Dermis blood vessel endothelial cell (primary cell): ENCODE measurements at regions not wholly inside any gene's neighbourhood (a gene's known extent, or its start where the extent isn't known, plus 50 kb on each side); places are given as distances from the start of the nearest gene placed in this dataset.

Source experiments
- DNase-seq: peaks from one replicate; pipeline ENCODE4 v3.0.0; 2010

DNA sequence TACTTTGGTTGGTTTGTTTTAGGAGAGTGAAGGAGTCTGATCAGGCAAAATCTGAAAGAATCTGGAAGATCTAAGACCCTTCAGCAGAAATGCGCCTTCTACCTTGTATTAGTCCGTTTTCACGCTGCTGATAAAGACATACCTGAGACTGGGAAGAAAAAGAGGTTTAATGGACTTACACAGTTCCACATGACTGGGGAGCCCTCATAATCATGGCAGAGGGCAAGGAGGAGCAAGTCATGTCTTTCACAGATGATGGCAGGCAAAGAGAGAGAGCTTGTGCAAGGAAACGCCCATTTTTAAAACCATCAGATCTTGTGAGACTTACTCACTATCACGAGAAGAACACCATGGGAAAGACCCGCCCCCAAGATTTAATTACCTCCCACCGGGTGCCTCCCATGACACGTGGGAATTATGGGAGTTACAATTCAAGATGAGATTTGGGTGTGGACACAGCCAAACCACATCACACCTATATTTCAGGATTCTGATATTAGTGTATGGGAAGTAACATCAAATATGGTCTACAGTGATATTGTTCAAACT, 99.3 kb downstream of the GLUL start:
- DNase-seq, result no peak

DNA sequence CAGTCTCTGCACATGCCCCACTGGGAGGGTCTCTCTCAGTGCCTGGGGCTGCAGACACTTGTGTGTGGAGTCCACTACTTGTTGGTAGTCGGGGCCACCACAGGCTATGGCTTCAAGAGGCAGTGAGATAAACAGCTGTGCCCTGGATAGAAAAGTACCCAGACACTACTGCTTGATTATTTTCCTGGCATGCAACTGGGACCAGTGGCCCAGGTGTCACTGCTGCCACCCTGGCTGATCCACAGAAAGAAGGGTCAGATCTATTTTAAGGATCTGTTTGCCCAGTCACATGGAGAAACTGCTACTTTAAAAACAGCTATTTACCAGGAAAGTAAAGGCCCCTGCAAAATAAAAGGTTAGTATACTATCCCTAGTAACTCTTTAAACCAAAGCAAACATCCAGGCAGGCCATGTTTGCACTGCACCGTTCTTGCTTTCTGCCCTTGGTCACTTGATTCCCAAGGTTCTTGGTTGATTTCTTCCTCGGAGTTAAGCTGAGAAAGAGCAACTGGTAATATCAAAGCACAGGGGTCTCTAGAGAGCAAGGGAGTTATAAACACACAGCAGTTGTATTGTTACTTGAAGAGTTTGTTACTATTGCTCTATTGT, 99.9 kb downstream of the GLUL start:
- DNase-seq, result no peak

DNA sequence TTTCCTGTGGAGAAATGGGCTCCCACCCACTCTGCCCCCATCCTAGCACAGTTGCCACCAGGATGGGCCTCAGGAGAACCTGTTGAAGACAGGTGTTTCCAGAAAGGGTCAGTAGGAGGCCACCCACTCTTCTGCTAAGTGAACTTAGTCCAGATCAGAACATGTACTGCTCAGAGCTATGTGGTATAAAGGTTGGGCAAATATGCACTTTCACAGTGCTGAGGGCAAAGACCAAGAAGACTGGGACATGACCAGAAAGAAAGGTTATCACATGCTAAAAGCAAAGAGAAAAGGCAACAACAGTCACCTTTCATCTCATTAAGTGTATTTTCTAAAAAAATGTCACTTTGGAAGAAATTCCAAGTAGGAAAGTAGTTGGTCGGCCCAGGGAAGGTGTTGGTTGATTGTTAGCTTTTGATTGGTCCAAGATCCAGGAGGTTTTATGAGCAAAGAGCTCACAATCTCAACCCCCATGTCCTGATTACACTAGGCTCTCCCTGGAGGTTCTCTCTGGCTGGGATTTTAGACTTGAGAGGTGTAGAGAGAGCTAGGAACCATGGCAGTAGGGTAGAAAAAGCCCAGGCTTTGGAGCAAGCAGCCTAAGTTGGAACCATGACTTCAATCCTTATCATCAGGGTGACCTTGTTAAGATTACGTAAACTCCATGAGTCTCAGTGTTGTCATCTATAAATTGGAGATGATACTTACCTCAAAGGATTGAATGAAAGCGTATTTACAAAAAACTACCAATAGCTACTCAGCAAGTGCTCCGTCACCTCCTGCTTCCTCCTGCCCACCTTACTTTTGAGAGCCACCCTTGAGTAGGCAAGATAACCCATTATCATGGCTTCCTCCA, 102.6 kb downstream of the GLUL start:
- DNase-seq, result no peak

DNA sequence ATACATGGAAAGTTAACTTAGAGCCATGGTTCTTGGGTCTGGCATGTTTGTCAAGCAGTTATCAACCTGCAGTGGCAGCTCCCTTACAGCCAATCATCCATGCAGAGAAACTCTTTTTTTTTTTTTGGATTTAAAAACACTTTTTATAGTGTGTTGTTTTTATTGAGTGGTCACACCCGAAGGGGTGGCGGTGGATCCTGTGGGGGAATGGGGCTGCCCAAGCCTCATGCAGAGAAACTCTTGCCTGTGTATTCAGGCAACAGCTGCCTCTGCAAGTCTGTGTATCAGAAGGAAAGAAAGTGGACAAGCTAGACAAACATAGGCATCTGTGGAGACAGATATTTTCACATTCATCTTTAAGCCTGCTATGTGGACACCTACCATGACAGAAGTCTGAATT, 104.8 kb downstream of the GLUL start:
- no peak for DNase-seq

DNA sequence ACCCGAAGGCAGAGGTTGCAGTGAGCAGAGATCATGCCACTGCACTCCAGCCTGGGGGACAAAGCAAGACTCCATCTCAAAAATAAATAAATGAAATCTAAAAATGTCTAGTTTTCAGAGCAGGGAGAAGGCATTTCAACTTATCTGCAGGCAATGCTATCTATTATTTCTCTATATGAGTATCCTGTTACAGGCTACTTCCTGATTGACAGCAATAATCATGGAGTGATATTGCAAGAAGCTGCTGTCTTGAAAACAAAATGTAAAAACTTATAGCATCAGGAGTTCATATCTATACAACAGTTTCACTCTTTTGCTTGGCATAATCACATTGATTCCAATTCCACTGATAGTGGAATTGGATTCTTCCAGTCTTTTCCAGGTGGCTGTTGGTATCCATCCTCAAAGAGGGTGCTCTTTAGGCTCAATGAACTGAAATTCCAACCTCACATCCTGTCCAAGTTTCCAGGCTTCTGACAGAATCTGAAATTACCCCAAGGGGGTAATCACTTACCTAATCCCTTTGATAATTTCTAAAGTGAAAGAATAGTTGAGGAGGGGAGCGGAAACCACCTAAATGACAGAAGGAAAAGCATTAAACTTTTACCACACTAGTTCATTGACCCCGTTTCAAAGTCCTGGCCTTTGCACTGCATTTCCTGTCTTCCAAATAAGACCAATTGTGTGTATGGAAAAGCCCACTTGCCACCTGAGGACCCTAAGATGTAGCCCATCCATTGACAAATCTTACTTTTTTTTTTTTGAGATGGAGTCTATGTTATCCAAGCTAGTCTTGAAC, 107.6 kb downstream of the GLUL start:
- no peak for DNase-seq

DNA sequence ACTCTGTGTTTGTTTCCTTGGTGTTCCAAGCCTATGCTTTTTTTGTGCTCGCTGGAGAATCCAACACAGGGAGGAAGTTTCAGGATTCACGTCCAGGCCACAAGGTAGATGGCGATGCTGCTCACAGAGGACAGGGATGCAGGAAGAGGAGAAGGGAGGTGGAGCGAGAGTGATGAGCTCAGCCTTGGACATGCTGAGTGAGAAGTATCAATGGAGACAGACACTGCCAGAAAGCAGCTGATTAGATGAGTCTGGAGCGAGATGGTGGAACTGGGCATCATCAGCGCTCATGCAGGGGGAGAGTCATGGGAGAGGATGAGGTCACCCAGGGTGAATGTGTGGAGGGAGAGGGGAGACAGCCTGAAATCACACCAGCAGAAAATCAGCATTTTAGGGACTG, 110.0 kb downstream of the GLUL start:
- DNase-seq, result no peak

DNA sequence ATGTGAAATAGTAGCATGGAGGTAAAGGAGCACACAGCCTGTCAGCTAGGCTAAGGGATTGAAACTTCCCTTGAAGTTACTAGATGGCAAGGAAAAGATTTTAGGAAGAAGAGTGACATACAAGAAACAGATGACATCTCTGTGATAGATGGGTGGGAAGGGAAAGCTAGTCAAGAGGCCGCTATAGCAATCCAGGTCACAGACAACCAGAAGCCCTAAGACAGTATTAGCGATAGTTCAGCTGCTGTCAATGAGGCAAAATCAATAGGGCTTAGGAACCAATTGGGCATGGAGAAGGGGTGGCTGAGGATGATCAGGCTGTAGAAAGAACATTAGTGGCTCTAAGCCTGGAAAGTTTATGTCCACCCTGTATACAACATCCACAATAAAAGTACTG, 111.1 kb downstream of the GLUL start:
- no peak for DNase-seq

DNA sequence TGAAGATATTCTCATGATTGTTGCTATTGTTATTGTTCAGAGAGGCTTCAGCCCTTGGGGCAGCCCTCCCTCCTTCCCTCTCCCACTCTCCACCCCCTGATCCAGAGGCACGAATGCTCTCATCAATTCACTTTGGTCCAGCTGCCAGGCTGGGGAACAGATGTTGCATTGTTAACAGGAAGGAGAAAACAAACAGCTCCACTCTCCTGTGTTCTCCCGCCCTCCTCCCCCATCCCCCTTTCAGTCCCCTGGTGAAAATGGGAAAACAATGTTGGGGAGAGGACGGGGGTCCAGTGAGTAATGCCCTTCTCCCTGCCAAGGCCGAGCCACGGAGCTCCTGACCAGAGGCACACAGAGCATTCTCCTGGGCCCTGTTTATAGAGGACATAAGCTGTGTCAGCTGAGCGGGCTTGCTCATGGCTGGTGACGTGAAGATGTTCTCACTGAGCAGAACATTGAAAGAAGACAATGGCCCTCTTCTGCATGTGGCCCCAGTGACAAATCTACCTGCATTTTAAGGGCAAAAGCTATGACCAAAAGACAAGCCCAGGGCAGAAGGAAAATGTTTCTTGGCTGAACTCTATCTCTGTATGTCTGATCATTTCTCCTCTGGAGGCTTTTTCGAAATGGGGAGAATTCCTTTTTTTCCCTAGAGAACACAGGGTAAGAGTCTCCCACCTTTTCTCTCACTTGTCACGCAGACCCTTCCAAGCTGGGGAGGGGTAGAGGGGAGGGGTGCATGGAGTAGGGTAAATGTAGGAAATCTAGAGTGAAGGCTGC, 111.7 kb downstream of the GLUL start:
- no peak for DNase-seq

DNA sequence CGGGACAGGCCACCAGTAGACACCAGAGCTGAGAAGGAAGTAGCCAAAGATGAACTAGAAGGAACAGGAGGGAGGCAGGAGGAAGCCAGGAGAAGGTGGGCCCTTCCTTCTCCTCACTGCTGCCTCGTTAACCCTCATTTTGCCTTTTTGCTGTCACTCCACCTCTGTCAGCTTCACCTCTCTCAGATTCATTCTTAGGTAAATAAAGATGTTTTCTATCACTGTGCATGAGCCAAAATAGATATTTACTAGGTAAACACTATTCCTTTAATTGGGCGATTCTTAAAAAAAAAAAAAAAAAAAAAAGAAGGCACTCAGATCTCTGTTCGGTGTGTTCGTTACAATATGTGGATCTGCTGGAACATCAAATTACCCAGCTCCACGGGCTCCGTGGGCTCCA, 112.3 kb downstream of the GLUL start:
- no peak for DNase-seq

DNA sequence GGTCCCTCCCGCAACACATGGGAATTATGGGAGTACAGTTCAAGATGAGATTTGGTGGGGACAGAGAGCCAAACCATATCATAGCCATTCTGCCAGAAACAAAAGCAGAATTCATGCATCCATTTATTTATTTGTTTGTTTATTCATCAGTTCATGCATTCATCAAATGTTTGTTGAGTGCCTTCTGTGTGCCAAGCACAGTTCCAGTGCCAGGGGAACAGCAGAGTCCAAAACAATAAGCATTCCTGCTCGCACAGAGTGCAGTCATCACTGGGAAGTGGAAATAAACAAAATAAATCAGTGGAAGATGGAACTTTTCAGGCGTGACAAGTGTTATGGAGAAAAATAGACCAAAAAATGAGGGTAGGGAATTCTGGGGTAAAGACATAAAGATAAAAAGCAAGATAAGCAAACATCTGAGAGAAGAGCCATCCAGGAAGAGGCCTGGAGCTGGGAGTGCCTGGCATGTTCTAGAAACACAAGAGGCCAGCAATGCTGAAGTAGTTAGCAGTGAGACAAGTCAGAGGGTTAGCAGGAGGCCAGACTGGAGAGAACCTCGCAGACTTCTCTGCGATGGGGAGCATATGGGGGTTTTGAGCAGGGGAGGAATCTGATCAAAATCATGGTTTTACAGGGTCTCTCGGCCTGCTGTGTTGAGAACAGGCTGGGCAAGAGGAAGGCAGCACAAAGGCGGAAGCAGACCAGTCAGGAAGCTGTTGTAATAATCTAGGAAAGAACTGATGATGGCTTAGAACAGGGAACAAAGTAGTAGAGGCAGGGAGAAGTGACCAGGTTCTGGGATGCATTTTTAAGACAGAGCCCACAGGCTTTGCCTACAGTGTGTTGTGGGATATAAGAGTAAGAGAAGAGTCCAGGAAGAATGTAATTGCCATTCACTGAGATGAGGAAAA, 113.2 kb downstream of the GLUL start:
- no peak for DNase-seq

DNA sequence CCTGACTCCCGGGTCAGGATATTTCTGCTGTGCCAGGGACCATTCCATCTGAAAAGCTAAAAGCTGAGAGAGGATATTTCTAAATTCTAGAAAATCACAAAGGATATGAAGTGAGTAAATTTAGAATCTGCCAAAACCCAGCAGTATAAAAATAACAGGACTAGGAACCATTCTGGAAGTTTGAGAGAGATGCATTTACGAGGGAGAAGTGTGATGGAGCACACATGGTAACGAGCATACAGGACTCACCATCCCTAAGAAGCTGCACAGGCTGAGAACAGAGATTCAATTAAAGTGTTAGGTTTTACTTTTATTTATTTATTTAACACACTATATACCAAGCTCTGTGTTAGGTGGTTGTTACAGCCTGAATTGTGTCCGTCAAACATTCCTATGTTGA, 116.3 kb downstream of the GLUL start:
- no peak for DNase-seq

DNA sequence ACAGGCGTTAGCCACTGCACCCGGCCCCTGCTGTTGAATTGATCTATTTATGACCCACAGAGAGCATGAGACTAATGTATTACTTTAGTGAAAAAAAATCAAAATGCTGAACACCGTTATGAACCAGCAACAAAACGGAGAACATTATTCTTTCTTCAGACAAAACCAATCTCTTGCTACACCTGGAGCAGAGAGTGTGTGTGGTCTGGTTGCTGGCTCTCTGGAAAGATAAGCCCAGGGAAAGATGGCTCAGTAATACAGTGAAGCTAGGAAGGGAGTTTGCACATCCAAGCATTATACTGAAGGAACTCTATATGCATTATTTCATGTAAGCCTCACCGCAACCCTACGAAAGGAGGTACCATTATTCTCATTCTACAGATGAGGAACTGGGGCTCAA, 117.0 kb downstream of the GLUL start:
- no peak for DNase-seq

DNA sequence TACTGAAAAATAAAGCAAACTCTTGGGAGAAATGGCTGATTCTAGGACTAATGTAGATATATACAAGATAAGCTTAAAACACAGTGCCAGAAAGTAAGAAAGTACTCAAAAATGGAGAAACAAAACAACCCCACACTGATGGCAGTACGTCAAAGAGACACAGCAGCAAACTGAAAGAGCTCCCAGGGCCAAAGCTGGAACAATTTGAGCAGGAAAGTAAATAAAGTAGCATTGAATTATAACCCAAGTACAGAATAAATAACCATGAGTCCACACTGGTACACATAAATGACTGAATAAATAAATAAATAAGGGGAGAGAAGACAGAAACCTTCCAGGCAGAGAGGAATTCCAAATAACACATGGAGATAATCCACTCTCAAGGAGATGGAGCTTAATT, 120.9 kb downstream of the GLUL start:
- DNase-seq, result no peak

DNA sequence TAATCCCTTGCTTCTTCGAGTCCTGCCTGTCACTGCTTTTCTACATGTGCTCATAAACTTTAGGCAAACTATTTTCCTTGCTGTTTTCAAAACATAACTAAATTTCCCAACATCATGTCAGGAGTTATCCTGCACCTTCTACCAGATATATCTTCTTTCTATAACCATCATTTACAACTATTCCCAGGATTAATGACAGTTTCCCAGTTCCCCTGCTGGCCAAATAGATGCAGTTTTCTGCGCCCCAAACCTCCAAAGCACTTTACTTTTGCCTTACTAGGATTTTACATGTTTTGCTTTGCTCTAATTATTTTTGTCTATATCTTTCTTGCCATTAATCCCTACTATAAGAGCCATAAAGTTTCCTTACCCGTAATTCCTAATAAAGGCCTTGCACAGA, 122.5 kb downstream of the GLUL start:
- no peak for DNase-seq

DNA sequence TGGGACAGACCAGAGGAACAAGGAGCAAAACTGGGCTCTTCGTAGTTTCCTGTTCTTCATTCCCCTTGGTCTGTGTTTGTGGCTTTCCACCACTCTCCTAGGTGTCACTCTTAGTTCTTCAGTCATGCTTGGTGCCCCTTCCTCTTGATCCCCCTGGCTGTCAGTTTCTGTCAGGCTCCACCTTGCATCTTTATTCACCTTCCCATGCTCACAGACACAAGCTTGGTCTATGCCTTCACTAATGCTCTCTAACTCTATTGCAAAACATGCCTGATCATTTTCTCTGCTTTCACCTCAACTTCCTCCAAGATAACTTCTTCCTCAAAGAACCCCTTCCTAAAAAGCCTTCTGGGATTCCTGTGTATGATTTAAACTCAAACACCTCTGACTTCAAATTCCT, 122.9 kb downstream of the GLUL start:
- DNase-seq, result no peak

DNA sequence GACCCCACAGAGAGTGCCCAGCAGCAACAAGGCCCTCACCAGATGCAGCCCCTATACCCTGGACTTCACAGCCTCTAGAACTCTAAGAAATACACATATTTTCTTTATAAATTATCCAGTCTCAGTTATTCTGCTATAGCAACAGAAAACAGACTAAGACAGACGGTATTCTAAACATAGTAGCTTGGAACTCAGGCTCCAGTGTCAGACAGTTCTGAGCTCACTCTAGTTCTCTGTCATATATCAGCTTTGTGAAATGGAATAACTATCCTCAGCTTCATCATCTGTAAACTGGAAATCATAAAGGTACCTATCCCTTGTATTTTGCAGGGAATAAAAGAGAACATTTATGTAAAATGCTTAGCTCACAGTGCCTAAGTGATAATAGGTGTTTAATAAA, 127.4 kb downstream of the GLUL start:
- no peak for DNase-seq

DNA sequence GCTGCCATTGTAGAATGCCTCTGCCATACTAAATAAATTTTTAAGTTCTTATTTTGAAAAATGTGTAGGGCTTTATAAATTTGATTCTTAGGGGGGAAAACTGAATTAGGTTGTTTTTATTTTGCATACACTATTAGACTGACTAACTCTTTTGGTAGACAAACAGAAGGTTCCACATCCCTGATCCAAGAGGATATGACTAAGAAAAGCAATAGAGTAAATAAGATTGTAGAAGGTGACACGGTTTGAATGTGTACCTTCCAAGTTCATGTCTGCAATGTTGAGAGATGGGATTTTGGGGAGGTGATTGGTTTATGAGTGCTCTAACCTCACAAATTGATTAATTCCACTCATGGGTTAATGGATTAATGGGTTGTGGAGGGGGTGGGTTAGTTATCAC, 127.9 kb downstream of the GLUL start:
- no peak for DNase-seq

DNA sequence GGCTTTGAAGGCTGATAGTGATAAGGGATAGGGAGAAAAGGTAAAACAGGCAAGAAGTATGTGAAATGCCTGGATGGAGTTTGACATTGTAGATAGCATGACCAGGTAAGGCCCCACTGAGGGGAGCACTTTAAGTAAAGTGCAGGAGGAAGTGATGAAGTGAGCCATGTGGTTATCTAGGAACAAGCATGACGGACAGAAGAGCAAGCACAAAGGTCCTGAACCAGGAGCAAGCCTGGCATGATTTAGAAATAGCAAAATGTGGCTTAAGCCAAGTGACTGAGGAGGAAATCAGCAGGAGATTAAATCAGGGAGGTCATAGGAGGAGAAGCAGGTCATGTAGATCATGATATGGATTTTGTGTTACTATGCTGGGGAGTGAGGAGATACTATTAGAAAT, 129.2 kb downstream of the GLUL start:
- DNase-seq, result no peak

DNA sequence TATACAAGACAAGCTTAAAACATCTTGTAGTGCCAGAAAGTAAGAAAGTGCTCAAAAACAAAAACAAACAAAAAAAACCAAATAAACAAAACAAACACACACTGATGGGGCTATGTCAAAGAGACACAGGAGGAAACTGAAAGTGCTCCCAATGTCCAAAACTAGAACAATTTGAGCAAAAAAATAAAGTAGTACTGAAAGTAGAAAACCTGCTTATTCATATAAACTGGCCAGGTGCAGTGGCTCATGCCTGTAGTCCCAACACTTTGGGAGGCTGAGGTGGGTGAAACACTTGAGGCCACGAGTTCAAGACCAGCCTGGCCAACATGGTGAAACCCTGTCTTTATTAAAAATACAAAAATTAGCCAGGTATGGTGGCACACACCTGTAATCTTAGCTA, 129.9 kb downstream of the GLUL start:
- DNase-seq, result no peak

DNA sequence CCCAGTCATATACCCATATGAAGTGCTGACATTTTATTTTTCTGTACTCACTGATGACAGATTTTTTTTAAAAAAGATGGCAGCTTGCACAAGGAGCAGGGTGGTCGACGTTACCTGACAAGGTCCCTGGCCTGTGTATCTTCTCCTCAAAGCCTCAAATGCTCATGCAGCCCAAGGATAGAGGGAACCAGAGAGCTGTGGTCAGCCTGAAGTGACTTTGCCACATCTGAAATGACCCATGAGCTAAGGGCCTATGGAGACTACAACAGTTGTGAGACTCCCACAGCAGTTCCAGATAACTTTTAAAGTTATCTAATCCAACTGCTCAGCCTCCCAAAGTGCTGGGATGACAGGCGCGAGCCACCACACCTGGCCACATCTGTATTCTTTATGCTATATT, 131.1 kb downstream of the GLUL start:
- DNase-seq, result no peak

DNA sequence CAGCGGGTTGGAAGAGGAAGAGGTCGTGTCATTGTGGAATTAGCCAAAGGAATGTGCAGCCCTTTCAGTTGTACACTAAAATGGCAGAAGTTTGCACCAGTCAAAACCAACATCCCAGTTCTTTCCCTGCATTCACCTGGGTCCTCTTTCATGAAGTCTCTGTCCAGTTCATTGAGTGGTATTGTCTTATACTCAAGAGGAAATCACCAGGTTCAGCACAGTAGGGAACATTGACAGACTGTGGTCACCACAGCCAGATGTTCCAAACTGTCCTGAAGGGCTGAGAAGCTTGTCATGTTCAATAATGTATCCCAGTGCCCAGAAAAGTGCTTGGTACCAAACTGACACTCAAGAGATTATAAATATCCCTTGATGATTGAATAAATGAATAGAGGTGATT, 131.6 kb downstream of the GLUL start:
- no peak for DNase-seq
